ENCODE measurements at regions not wholly inside any gene's neighbourhood (a gene's known extent, or its start where the extent isn't known, plus 50 kb on each side); places are given as distances from the start of the nearest gene placed in this dataset.

- TF ChIP-seq, protein P1, sequence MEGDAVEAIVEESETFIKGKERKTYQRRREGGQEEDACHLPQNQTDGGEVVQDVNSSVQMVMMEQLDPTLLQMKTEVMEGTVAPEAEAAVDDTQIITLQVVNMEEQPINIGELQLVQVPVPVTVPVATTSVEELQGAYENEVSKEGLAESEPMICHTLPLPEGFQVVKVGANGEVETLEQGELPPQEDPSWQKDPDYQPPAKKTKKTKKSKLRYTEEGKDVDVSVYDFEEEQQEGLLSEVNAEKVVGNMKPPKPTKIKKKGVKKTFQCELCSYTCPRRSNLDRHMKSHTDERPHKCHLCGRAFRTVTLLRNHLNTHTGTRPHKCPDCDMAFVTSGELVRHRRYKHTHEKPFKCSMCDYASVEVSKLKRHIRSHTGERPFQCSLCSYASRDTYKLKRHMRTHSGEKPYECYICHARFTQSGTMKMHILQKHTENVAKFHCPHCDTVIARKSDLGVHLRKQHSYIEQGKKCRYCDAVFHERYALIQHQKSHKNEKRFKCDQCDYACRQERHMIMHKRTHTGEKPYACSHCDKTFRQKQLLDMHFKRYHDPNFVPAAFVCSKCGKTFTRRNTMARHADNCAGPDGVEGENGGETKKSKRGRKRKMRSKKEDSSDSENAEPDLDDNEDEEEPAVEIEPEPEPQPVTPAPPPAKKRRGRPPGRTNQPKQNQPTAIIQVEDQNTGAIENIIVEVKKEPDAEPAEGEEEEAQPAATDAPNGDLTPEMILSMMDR (IDR thresholded peaks at IDR 0.05; ENCODE audit: insufficient read depth, low read length), result no peak
- TF ChIP-seq, protein P2, sequence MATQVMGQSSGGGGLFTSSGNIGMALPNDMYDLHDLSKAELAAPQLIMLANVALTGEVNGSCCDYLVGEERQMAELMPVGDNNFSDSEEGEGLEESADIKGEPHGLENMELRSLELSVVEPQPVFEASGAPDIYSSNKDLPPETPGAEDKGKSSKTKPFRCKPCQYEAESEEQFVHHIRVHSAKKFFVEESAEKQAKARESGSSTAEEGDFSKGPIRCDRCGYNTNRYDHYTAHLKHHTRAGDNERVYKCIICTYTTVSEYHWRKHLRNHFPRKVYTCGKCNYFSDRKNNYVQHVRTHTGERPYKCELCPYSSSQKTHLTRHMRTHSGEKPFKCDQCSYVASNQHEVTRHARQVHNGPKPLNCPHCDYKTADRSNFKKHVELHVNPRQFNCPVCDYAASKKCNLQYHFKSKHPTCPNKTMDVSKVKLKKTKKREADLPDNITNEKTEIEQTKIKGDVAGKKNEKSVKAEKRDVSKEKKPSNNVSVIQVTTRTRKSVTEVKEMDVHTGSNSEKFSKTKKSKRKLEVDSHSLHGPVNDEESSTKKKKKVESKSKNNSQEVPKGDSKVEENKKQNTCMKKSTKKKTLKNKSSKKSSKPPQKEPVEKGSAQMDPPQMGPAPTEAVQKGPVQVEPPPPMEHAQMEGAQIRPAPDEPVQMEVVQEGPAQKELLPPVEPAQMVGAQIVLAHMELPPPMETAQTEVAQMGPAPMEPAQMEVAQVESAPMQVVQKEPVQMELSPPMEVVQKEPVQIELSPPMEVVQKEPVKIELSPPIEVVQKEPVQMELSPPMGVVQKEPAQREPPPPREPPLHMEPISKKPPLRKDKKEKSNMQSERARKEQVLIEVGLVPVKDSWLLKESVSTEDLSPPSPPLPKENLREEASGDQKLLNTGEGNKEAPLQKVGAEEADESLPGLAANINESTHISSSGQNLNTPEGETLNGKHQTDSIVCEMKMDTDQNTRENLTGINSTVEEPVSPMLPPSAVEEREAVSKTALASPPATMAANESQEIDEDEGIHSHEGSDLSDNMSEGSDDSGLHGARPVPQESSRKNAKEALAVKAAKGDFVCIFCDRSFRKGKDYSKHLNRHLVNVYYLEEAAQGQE (IDR thresholded peaks at IDR 0.05; ENCODE audit: insufficient replicate concordance, low read depth), result no peak
- no peak for TF ChIP-seq POLR2AphosphoS5 (IDR thresholded peaks at IDR 0.05; ENCODE audit: low read depth)
- TF ChIP-seq SPI1 (IDR thresholded peaks at IDR 0.05; ENCODE audit: borderline replicate concordance, low read depth), result no peak
- TF ChIP-seq GABPA (IDR thresholded peaks at IDR 0.05; ENCODE audit: low read depth), result no peak
- no peak overlapping the region for H3K4me3 ChIP-seq (replicated peaks; ENCODE audit: insufficient read depth, low read length)
- H3K27me3 ChIP-seq (ENCODE audit: insufficient read depth, poor library complexity, severe bottlenecking), result no peaks in the 10 kb centered on the region
- H3K27ac ChIP-seq (replicated peaks), result peak overlapping the region; percentile 89; the same call in 1 of the 2 replicates
- DNase-seq (ENCODE audit: low read depth in 1 of 2, low spot score in 1 of 2), result no peak
Measured at GRCh38 chr12:116633476-116633875, 74.3 kb downstream of the MAP1LC3B2 start.

GRCh38 chr12:116631619-116632018 lies 72.4 kb downstream of the MAP1LC3B2 start:
- DNase-seq (ENCODE audit: low read depth in 1 of 2, low spot score in 1 of 2), result no peak
- no peaks in the 10 kb centered on the region for H3K27me3 ChIP-seq (ENCODE audit: insufficient read depth, poor library complexity, severe bottlenecking)

DNA sequence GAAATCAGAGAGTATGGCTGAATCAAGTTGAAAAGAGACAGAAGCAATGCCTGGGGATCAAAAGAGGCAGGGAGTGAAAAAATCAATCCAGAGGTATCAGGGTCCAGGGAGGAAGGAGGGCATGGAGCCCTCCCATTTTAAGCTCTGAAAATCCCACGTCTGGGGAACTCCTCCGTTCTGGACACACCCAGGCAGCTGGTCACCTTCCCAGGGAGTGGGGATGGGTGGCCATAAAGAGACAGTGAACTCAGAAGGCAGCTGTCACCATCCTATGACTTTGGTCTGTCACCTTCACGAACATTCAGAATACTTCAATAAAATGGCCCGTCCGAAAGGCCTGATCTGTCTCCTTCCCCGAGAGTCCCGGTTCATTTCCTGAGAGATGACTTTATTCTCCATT lies 71.6 kb downstream of the MAP1LC3B2 start:
- Histone ChIP-seq H3K4me3 (replicated peaks; ENCODE audit: insufficient read depth, low read length) (no peak overlapping the region), H3K27me3 (ENCODE audit: insufficient read depth, poor library complexity, severe bottlenecking) (no peaks in the 10 kb centered on the region), H3K27ac (replicated peaks) (no peak overlapping the region)
- TF ChIP-seq SPI1 (IDR thresholded peaks at IDR 0.05; ENCODE audit: borderline replicate concordance, low read depth) (no peak), POLR2AphosphoS5 (IDR thresholded peaks at IDR 0.05; ENCODE audit: low read depth) (no peak), GABPA (IDR thresholded peaks at IDR 0.05; ENCODE audit: low read depth) (no peak)
- TF ChIP-seq, protein P1 (IDR thresholded peaks at IDR 0.05; ENCODE audit: insufficient read depth, low read length), result no peak
- TF ChIP-seq, protein P2 (IDR thresholded peaks at IDR 0.05; ENCODE audit: insufficient replicate concordance, low read depth), result no peak
- DNase-seq (ENCODE audit: low read depth in 1 of 2, low spot score in 1 of 2), result no peak

More at GRCh38 chr12:116631619-116632018, 72.4 kb downstream of the MAP1LC3B2 start:
- TF ChIP-seq, protein P2 (IDR thresholded peaks at IDR 0.05; ENCODE audit: insufficient replicate concordance, low read depth), result no peak
- TF ChIP-seq SPI1 (IDR thresholded peaks at IDR 0.05; ENCODE audit: borderline replicate concordance, low read depth) (no peak), GABPA (IDR thresholded peaks at IDR 0.05; ENCODE audit: low read depth) (no peak), POLR2AphosphoS5 (IDR thresholded peaks at IDR 0.05; ENCODE audit: low read depth) (no peak)
- TF ChIP-seq, protein P1 (IDR thresholded peaks at IDR 0.05; ENCODE audit: insufficient read depth, low read length), result no peak
- H3K4me3 ChIP-seq (replicated peaks; ENCODE audit: insufficient read depth, low read length), result no peak overlapping the region
- no peak overlapping the region for H3K27ac ChIP-seq (replicated peaks)

Measured in HL-60 (cell line).